ENCODE measurements at regions not wholly inside any gene's neighbourhood (a gene's known extent, or its start where the extent isn't known, plus 50 kb on each side); places are given as distances from the start of the nearest gene placed in this dataset.

DNA sequence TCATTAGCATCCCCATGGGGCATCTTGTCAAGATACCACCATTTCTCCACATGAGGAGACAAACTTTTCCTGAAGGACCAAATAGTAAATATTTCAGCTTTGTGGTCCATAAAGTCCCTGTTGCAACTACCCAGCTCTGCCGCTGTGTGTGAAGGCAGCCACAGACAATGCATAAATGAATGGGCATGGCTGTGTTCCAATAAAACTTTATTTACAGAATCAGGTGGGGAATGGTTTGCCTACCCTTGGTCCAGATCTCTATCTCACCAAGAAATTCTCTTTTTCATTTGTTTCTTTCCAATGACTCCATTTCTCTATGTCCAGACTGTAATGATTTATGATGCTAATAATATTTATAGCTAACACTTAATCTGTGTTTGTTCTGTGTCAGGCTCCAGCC is 409.3 kb upstream of the TBX3 start:
- TF ChIP-seq POLR2A (IDR thresholded peaks at IDR 0.05), result no peak
- TF ChIP-seq, protein P1, sequence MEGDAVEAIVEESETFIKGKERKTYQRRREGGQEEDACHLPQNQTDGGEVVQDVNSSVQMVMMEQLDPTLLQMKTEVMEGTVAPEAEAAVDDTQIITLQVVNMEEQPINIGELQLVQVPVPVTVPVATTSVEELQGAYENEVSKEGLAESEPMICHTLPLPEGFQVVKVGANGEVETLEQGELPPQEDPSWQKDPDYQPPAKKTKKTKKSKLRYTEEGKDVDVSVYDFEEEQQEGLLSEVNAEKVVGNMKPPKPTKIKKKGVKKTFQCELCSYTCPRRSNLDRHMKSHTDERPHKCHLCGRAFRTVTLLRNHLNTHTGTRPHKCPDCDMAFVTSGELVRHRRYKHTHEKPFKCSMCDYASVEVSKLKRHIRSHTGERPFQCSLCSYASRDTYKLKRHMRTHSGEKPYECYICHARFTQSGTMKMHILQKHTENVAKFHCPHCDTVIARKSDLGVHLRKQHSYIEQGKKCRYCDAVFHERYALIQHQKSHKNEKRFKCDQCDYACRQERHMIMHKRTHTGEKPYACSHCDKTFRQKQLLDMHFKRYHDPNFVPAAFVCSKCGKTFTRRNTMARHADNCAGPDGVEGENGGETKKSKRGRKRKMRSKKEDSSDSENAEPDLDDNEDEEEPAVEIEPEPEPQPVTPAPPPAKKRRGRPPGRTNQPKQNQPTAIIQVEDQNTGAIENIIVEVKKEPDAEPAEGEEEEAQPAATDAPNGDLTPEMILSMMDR (IDR thresholded peaks at IDR 0.05 in 4 of 5, conservative IDR thresholded peaks at IDR 0.05 in 1 of 5), result no peak

Data from gastrocnemius medialis (tissue), 4 donors.